Stimulated activated naive CD8-positive, alpha-beta T cell treated with anti-CD3 and anti-CD28 coated beads, Interleukin-15, Interleukin-2, amounts not matched to agents 100 ng/mL and 50 ng/mL, for 24 hours (primary cell): ENCODE measurements at regions not wholly inside any gene's neighbourhood (a gene's known extent, or its start where the extent isn't known, plus 50 kb on each side); places are given as distances from the start of the nearest gene placed in this dataset.

ENCODE experiments used
- H3K27ac Mint-ChIP-seq: one replicate; pipeline ENCODE4 v1.8.0; 2021; ENCODE audit warnings: mild to moderate bottlenecking, mixed read lengths
- H3K27me3 Mint-ChIP-seq: one replicate; pipeline ENCODE4 v1.8.0; 2021; ENCODE audit warnings: mixed read lengths
- H3K36me3 Mint-ChIP-seq: one replicate; pipeline ENCODE4 v1.8.0; 2021; ENCODE audit warnings: low read depth, mixed read lengths
- H3K4me1 Mint-ChIP-seq: one replicate; pipeline ENCODE4 v1.8.0; 2021; ENCODE audit warnings: low read depth, mixed read lengths
- H3K4me3 Mint-ChIP-seq: one replicate; pipeline ENCODE4 v1.8.0; 2021; ENCODE audit warnings: mild to moderate bottlenecking, mixed read lengths
- H3K9me3 Mint-ChIP-seq: one replicate; pipeline ENCODE4 v1.8.0; 2021; ENCODE audit warnings: mixed read lengths

GRCh38 chr9:106722051-106722753 is 140.8 kb upstream of the ZNF462 start:
- peaks cover 9% of the 10 kb centered on the region for H3K9me3 Mint-ChIP-seq
- no peaks in the 10 kb centered on the region for H3K4me1 Mint-ChIP-seq
- no peaks in the 10 kb centered on the region for H3K36me3 Mint-ChIP-seq
- H3K27ac Mint-ChIP-seq: no peak overlapping the region
- peaks cover 4% of the 10 kb centered on the region for H3K27me3 Mint-ChIP-seq
- no peak overlapping the region for H3K4me3 Mint-ChIP-seq

- Mint-ChIP-seq H3K36me3 (no peaks in the 10 kb centered on the region), H3K9me3 (peaks cover 9% of the 10 kb centered on the region), H3K27me3 (peaks cover 4% of the 10 kb centered on the region), H3K27ac (no peak overlapping the region), H3K4me3 (no peak overlapping the region), H3K4me1 (no peaks in the 10 kb centered on the region)
Measured at GRCh38 chr9:106723926-106724325, 139.0 kb upstream of the ZNF462 start.

GRCh38 chr9:106724566-106724965 is 138.4 kb upstream of the ZNF462 start:
- no peak overlapping the region for H3K4me3 Mint-ChIP-seq
- H3K27ac Mint-ChIP-seq: no peak overlapping the region
- H3K9me3 Mint-ChIP-seq: peaks cover 9% of the 10 kb centered on the region
- H3K27me3 Mint-ChIP-seq: peaks cover 4% of the 10 kb centered on the region
- no peaks in the 10 kb centered on the region for H3K36me3 Mint-ChIP-seq
- no peaks in the 10 kb centered on the region for H3K4me1 Mint-ChIP-seq

- Mint-ChIP-seq H3K4me1 (no peaks in the 10 kb centered on the region), H3K27me3 (peaks cover 4% of the 10 kb centered on the region), H3K9me3 (peaks cover 9% of the 10 kb centered on the region), H3K36me3 (no peaks in the 10 kb centered on the region), H3K27ac (no peak overlapping the region), H3K4me3 (no peak overlapping the region)
Measured at GRCh38 chr9:106726070-106726815, 136.7 kb upstream of the ZNF462 start.

GRCh38 chr9:106727969-106728368 is 135.0 kb upstream of the ZNF462 start:
- H3K4me3 Mint-ChIP-seq: no peak overlapping the region
- H3K27ac Mint-ChIP-seq: no peak overlapping the region
- no peaks in the 10 kb centered on the region for H3K36me3 Mint-ChIP-seq
- H3K4me1 Mint-ChIP-seq: no peaks in the 10 kb centered on the region
- H3K9me3 Mint-ChIP-seq: peaks cover 11% of the 10 kb centered on the region
- H3K27me3 Mint-ChIP-seq: peaks cover 4% of the 10 kb centered on the region

GRCh38 chr9:106728860-106729259 is 134.1 kb upstream of the ZNF462 start:
- H3K4me1 Mint-ChIP-seq: no peaks in the 10 kb centered on the region
- no peak overlapping the region for H3K4me3 Mint-ChIP-seq
- no peaks in the 10 kb centered on the region for H3K27me3 Mint-ChIP-seq
- no peak overlapping the region for H3K27ac Mint-ChIP-seq
- no peaks in the 10 kb centered on the region for H3K36me3 Mint-ChIP-seq
- peaks cover 11% of the 10 kb centered on the region for H3K9me3 Mint-ChIP-seq

GRCh38 chr9:106731910-106732309 is 131.1 kb upstream of the ZNF462 start:
- Mint-ChIP-seq H3K4me3 (no peak overlapping the region), H3K27ac (no peak overlapping the region), H3K36me3 (no peaks in the 10 kb centered on the region), H3K9me3 (peaks cover 6% of the 10 kb centered on the region), H3K27me3 (no peaks in the 10 kb centered on the region), H3K4me1 (no peaks in the 10 kb centered on the region)

- no peak overlapping the region for H3K27ac Mint-ChIP-seq
- H3K9me3 Mint-ChIP-seq: peaks cover 6% of the 10 kb centered on the region
- H3K27me3 Mint-ChIP-seq: no peaks in the 10 kb centered on the region
- H3K4me1 Mint-ChIP-seq: no peaks in the 10 kb centered on the region
- H3K4me3 Mint-ChIP-seq: no peak overlapping the region
- H3K36me3 Mint-ChIP-seq: no peaks in the 10 kb centered on the region
Measured at GRCh38 chr9:106733828-106734380, 129.1 kb upstream of the ZNF462 start.

GRCh38 chr9:106737516-106737915 is 125.5 kb upstream of the ZNF462 start:
- H3K4me3 Mint-ChIP-seq: no peak overlapping the region
- no peaks in the 10 kb centered on the region for H3K4me1 Mint-ChIP-seq
- no peak overlapping the region for H3K27ac Mint-ChIP-seq
- H3K9me3 Mint-ChIP-seq: peaks cover 3% of the 10 kb centered on the region
- H3K36me3 Mint-ChIP-seq: no peaks in the 10 kb centered on the region
- no peaks in the 10 kb centered on the region for H3K27me3 Mint-ChIP-seq

GRCh38 chr9:106738109-106738508 is 124.9 kb upstream of the ZNF462 start:
- Mint-ChIP-seq H3K27me3 (no peaks in the 10 kb centered on the region), H3K27ac (no peak overlapping the region), H3K36me3 (no peaks in the 10 kb centered on the region), H3K9me3 (no peaks in the 10 kb centered on the region), H3K4me3 (no peak overlapping the region), H3K4me1 (no peaks in the 10 kb centered on the region)

GRCh38 chr9:106745457-106745856 is 117.5 kb upstream of the ZNF462 start:
- H3K36me3 Mint-ChIP-seq: no peaks in the 10 kb centered on the region
- H3K27ac Mint-ChIP-seq: no peak overlapping the region
- H3K9me3 Mint-ChIP-seq: peaks cover 4% of the 10 kb centered on the region
- no peaks in the 10 kb centered on the region for H3K4me1 Mint-ChIP-seq
- no peaks in the 10 kb centered on the region for H3K27me3 Mint-ChIP-seq
- H3K4me3 Mint-ChIP-seq: no peak overlapping the region

- no peak overlapping the region for H3K4me3 Mint-ChIP-seq
- no peaks in the 10 kb centered on the region for H3K4me1 Mint-ChIP-seq
- no peaks in the 10 kb centered on the region for H3K27me3 Mint-ChIP-seq
- H3K9me3 Mint-ChIP-seq: peaks cover 4% of the 10 kb centered on the region
- no peaks in the 10 kb centered on the region for H3K36me3 Mint-ChIP-seq
- no peak overlapping the region for H3K27ac Mint-ChIP-seq
Measured at GRCh38 chr9:106745876-106746275, 117.1 kb upstream of the ZNF462 start.

- H3K4me1 Mint-ChIP-seq: peaks cover 4% of the 10 kb centered on the region
- no peaks in the 10 kb centered on the region for H3K27me3 Mint-ChIP-seq
- H3K4me3 Mint-ChIP-seq: no peak overlapping the region
- no peaks in the 10 kb centered on the region for H3K9me3 Mint-ChIP-seq
- no peaks in the 10 kb centered on the region for H3K36me3 Mint-ChIP-seq
- H3K27ac Mint-ChIP-seq: no peak overlapping the region
Measured at GRCh38 chr9:106751681-106752080, 111.3 kb upstream of the ZNF462 start.

- no peak overlapping the region for H3K4me3 Mint-ChIP-seq
- H3K4me1 Mint-ChIP-seq: peaks cover 4% of the 10 kb centered on the region
- H3K9me3 Mint-ChIP-seq: no peaks in the 10 kb centered on the region
- no peak overlapping the region for H3K27ac Mint-ChIP-seq
- H3K27me3 Mint-ChIP-seq: no peaks in the 10 kb centered on the region
- no peaks in the 10 kb centered on the region for H3K36me3 Mint-ChIP-seq
Measured at GRCh38 chr9:106752581-106752980, 110.4 kb upstream of the ZNF462 start.

- no peaks in the 10 kb centered on the region for H3K9me3 Mint-ChIP-seq
- H3K36me3 Mint-ChIP-seq: no peaks in the 10 kb centered on the region
- H3K4me1 Mint-ChIP-seq: peaks cover 4% of the 10 kb centered on the region
- no peak overlapping the region for H3K27ac Mint-ChIP-seq
- H3K4me3 Mint-ChIP-seq: no peak overlapping the region
- H3K27me3 Mint-ChIP-seq: no peaks in the 10 kb centered on the region
Measured at GRCh38 chr9:106753155-106753671, 109.8 kb upstream of the ZNF462 start.
